WTC11 (cell line): ENCODE measurements at regions not wholly inside any gene's neighbourhood (a gene's known extent, or its start where the extent isn't known, plus 50 kb on each side); places are given as distances from the start of the nearest gene placed in this dataset.

Source experiments
- ATAC-seq: fragments of 200-7000 bp; cut with Tn5 transposase; 2 replicates; pipeline ENCODE4 v1.10.0; 2021; ENCODE audit warnings: mild to moderate bottlenecking, moderate library complexity
- CTCF ChIA-PET: fragments of 300-600 bp; sonication (Branson Sonifier 250); formaldehyde crosslinking; loops from one replicate; lab custom pipeline; 2021; ENCODE audit warnings: antibody characterized with exemption; lab: Charles Lee
- POLR2A ChIA-PET: fragments of 350-600 bp; sonication (Branson Sonifier 250); formaldehyde crosslinking; loops from one replicate; lab custom pipeline; 2021; ENCODE audit warnings: antibody characterized with exemption; lab: Charles Lee
- DNase-seq: peaks from one replicate; pipeline ENCODE4 v3.0.0; 2021; ENCODE audit warnings: low spot score
- H3K27ac Mint-ChIP-seq: 2 replicates; pipeline ENCODE4 v1.8.0; 2021; ENCODE audit warnings: mixed read lengths
- H3K27me3 Mint-ChIP-seq: 2 replicates; pipeline ENCODE4 v1.8.0; 2021; ENCODE audit warnings: low read depth, mild to moderate bottlenecking, moderate library complexity, mixed read lengths
- H3K36me3 Mint-ChIP-seq: 2 replicates; pipeline ENCODE4 v1.8.0; 2021; ENCODE audit warnings: mixed read lengths
- H3K4me1 Mint-ChIP-seq: 2 replicates; pipeline ENCODE4 v1.8.0; 2022; ENCODE audit warnings: mixed read lengths
- H3K4me3 Mint-ChIP-seq: 2 replicates; pipeline ENCODE4 v1.8.0; 2021; ENCODE audit warnings: mild to moderate bottlenecking, moderate library complexity, mixed read lengths
- H3K9me3 Mint-ChIP-seq: 2 replicates; pipeline ENCODE4 v1.8.0; 2021; ENCODE audit warnings: mixed read lengths
- CDX4 ChIP-seq: fragments of 250-450 bp; sonication (Bioruptor Pico); IDR thresholded peaks from 2 replicates; pipeline ENCODE4 v1.9.0; 2021; ENCODE audit warnings: moderate library complexity, mild to moderate bottlenecking, inconsistent platforms, borderline replicate concordance
- E2F1 ChIP-seq: sonication (generic); formaldehyde crosslinking; IDR thresholded peaks from 2 replicates; pipeline ENCODE4 v1.8.0; 2022; ENCODE audit warnings: mild to moderate bottlenecking, missing genetic modification reagents
- E2F4 ChIP-seq: sonication (generic); formaldehyde crosslinking; IDR thresholded peaks from 2 replicates; pipeline ENCODE4 v1.8.1; 2022; ENCODE audit warnings: low read depth, mild to moderate bottlenecking, moderate library complexity, missing genetic modification reagents, borderline replicate concordance
- EMX1 ChIP-seq: fragments of 250-450 bp; sonication (Bioruptor Pico); IDR thresholded peaks from 2 replicates; pipeline ENCODE4 v1.8.0; 2021; ENCODE audit warnings: mild to moderate bottlenecking
- ERG ChIP-seq: fragments of 250-450 bp; sonication (Bioruptor Pico); IDR thresholded peaks from 2 replicates; pipeline ENCODE4 v1.8.0; 2021; ENCODE audit warnings: mild to moderate bottlenecking
- FOXK1 ChIP-seq: sonication (generic); formaldehyde crosslinking; IDR thresholded peaks from 2 replicates; pipeline ENCODE4 v1.8.0; 2022; ENCODE audit warnings: mild to moderate bottlenecking, moderate library complexity, missing genetic modification reagents
- GTF2I ChIP-seq: fragments of 250-450 bp; sonication (Bioruptor Pico); conservative IDR thresholded peaks from 2 replicates; pipeline ENCODE4 v1.4.0; 2021; ENCODE audit warnings: mild to moderate bottlenecking
- IRF1 ChIP-seq: sonication (generic); formaldehyde crosslinking; IDR thresholded peaks from 2 replicates; pipeline ENCODE4 v1.8.0; 2023; ENCODE audit warnings: missing genetic modification reagents
- MLX ChIP-seq: sonication (generic); formaldehyde crosslinking; IDR thresholded peaks from 2 replicates; pipeline ENCODE4 v1.8.1; 2023; ENCODE audit warnings: mild to moderate bottlenecking, missing genetic modification reagents, moderate library complexity
- MXD4 ChIP-seq: fragments of 250-450 bp; sonication (Bioruptor Pico); IDR thresholded peaks from 2 replicates; pipeline ENCODE4 v1.8.0; 2021; ENCODE audit warnings: mild to moderate bottlenecking, moderate library complexity, borderline replicate concordance
- MYBL2 ChIP-seq: sonication (generic); formaldehyde crosslinking; IDR thresholded peaks from 2 replicates; pipeline ENCODE4 v1.8.1; 2023; ENCODE audit warnings: mild to moderate bottlenecking, moderate library complexity, missing genetic modification reagents
- NFATC4 ChIP-seq: fragments of 250-450 bp; sonication (Bioruptor Pico); IDR thresholded peaks from 2 replicates; pipeline ENCODE4 v1.9.0; 2021; ENCODE audit warnings: mild to moderate bottlenecking
- NR2C2 ChIP-seq: sonication (generic); formaldehyde crosslinking; IDR thresholded peaks from 2 replicates; pipeline ENCODE4 v1.8.0; 2022; ENCODE audit warnings: mild to moderate bottlenecking, missing genetic modification reagents
- STAT6 ChIP-seq: sonication (generic); formaldehyde crosslinking; conservative IDR thresholded peaks from 2 replicates; pipeline ENCODE4 v1.8.1; 2023; ENCODE audit warnings: mild to moderate bottlenecking, low read depth, missing genetic modification reagents, moderate library complexity
- TP53 ChIP-seq: sonication (generic); formaldehyde crosslinking; IDR thresholded peaks from 2 replicates; pipeline ENCODE4 v1.8.1; 2023; ENCODE audit warnings: mild to moderate bottlenecking, missing genetic modification reagents
- USF1 ChIP-seq: sonication (generic); formaldehyde crosslinking; IDR thresholded peaks from 2 replicates; pipeline ENCODE4 v1.8.0; 2022; ENCODE audit warnings: mild to moderate bottlenecking, missing genetic modification reagents
- ZNF121 ChIP-seq: sonication (generic); formaldehyde crosslinking; IDR thresholded peaks from 2 replicates; pipeline ENCODE4 v1.8.0; 2023; ENCODE audit warnings: missing genetic modification reagents
- ZNF232 ChIP-seq: sonication (generic); formaldehyde crosslinking; IDR thresholded peaks from 2 replicates; pipeline ENCODE4 v1.8.0; 2022; ENCODE audit warnings: mild to moderate bottlenecking, missing genetic modification reagents
- ZNF281 ChIP-seq: sonication (generic); formaldehyde crosslinking; IDR thresholded peaks from 2 replicates; pipeline ENCODE4 v1.8.0; 2023; ENCODE audit warnings: mild to moderate bottlenecking, missing genetic modification reagents

GRCh38 chrX:117641913-117642656 lies 474.5 kb downstream of the KLHL13 start:
- Mint-ChIP-seq H3K27ac (no peak overlapping the region), H3K27me3 (no peaks in the 10 kb centered on the region; the same call in 1 of the 2 replicates), H3K36me3 (no peaks in the 10 kb centered on the region), H3K4me1 (no peaks in the 10 kb centered on the region), H3K4me3 (no peak overlapping the region), H3K9me3 (no peaks in the 10 kb centered on the region)
- TF ChIP-seq ZNF281 (no peak), E2F4 (CRISPR knock-in tag) (no peak), FOXK1 (no peak), MLX (CRISPR knock-in tag) (no peak), NR2C2 (CRISPR knock-in tag) (no peak), USF1 (no peak), ERG (no peak), ZNF232 (CRISPR knock-in tag) (no peak), E2F1 (CRISPR knock-in tag) (no peak), IRF1 (CRISPR knock-in tag) (no peak), TP53 (no peak), MXD4 (no peak), MYBL2 (CRISPR knock-in tag) (no peak), EMX1 (no peak), ZNF121 (CRISPR knock-in tag) (no peak), NFATC4 (CRISPR knock-in tag) (no peak), CDX4 (CRISPR knock-in tag) (no peak), GTF2I (no peak), STAT6 (no peak)
- ATAC-seq (no peak), DNase-seq (no peak)
- ChIA-PET POLR2A (no interaction called here), CTCF (no interaction called here)
